GM12892 (cell line): ENCODE measurements at regions not wholly inside any gene's neighbourhood (a gene's known extent, or its start where the extent isn't known, plus 50 kb on each side); places are given as distances from the start of the nearest gene placed in this dataset.

Experiments used
- POLR2A ChIP-seq: IDR thresholded peaks from 2 replicates; pipeline ENCODE4 v1.6.1; 2011; ENCODE audit warnings: low read depth, low read length, control low read depth
- POLR2AphosphoS5 ChIP-seq: IDR thresholded peaks from 2 replicates; pipeline ENCODE4 v1.6.1; 2011; ENCODE audit warnings: low read depth, low read length, control low read depth
- TAF1 ChIP-seq: IDR thresholded peaks from 2 replicates; pipeline ENCODE4 v1.6.1; 2011; ENCODE audit warnings: low read depth, mild to moderate bottlenecking, control low read depth, low read length, borderline replicate concordance

GRCh38 chr15:69823223-69823907 is 274.4 kb downstream of the TLE3 start:
- no peak for TF ChIP-seq POLR2AphosphoS5
- TF ChIP-seq POLR2A, result no peak
- no peak for TF ChIP-seq TAF1
